Natural killer cell (primary cell): ENCODE measurements at regions not wholly inside any gene's neighbourhood (a gene's known extent, or its start where the extent isn't known, plus 50 kb on each side); places are given as distances from the start of the nearest gene placed in this dataset.
"Not testable (repeated sequence)": the region's sequence is repeated elsewhere in the genome, so short reads cannot be mapped to it uniquely, and the experiment has no call there.

Source experiments
- ATAC-seq, 3 donors: fragments of 150-1000 bp in 2 of 3; fragments of 200-7000 bp in 1 of 3; cut with Tn5 transposase; 1 replicate in 1 of 3; 2 replicates in 2 of 3; pipeline ENCODE4 v1.10.0; 2021; ENCODE audit warnings: mild to moderate bottlenecking in 2 of 3, moderate library complexity in 2 of 3
- DNase-seq, 2 donors: peaks; one replicate each; pipeline versions ENCODE4 v3.0.0 to v3.0.0-alpha.2; 2013 to 2021; ENCODE audit warnings: mixed read lengths in 1 of 2
- H3K27ac ChIP-seq: one replicate; pipeline ENCODE4 v1.5.1; 2013; ENCODE audit warnings: mild to moderate bottlenecking, low read length
- H3K27me3 ChIP-seq: one replicate; pipeline ENCODE4 v1.6.1; 2013; ENCODE audit warnings: low read length; ENCODE audit not compliant: control insufficient read depth, insufficient read depth
- H3K36me3 ChIP-seq: one replicate; pipeline ENCODE4 v1.6.1; 2013; ENCODE audit warnings: low read length; ENCODE audit not compliant: control insufficient read depth, insufficient read depth
- H3K4me1 ChIP-seq: one replicate; pipeline ENCODE4 v1.6.1; 2013; ENCODE audit warnings: low read length; ENCODE audit not compliant: control insufficient read depth, insufficient read depth
- H3K4me3 ChIP-seq: one replicate; pipeline ENCODE4 v1.5.1; 2013; ENCODE audit warnings: low read length
- H3K9me3 ChIP-seq: one replicate; pipeline ENCODE4 v1.6.1; 2013; ENCODE audit warnings: low read length; ENCODE audit not compliant: control insufficient read depth, insufficient read depth
- H3K27ac Mint-ChIP-seq, 2 donors: one replicate each; pipeline ENCODE4 v1.8.0; 2022; ENCODE audit warnings: mild to moderate bottlenecking in 2 of 2, mixed read lengths in 2 of 2, moderate library complexity in 1 of 2
- H3K27me3 Mint-ChIP-seq, 2 donors: one replicate each; pipeline ENCODE4 v1.8.0; 2022; ENCODE audit warnings: low read depth in 2 of 2, mixed read lengths in 2 of 2
- H3K36me3 Mint-ChIP-seq: one replicate; pipeline ENCODE4 v1.8.0; 2022; ENCODE audit warnings: mixed read lengths
- H3K4me1 Mint-ChIP-seq, 2 donors: one replicate each; pipeline ENCODE4 v1.8.0; 2022; ENCODE audit warnings: mixed read lengths in 2 of 2
- H3K4me3 Mint-ChIP-seq: one replicate; pipeline ENCODE4 v1.8.0; 2022; ENCODE audit warnings: mild to moderate bottlenecking, moderate library complexity, mixed read lengths
- H3K9me3 Mint-ChIP-seq, 2 donors: one replicate each; pipeline ENCODE4 v1.8.0; 2022; ENCODE audit warnings: mixed read lengths in 2 of 2
- CTCF ChIP-seq: fragments of 200-600 bp; IDR thresholded peaks from one replicate; pipeline ENCODE4 v1.8.0; 2022; ENCODE audit warnings: antibody characterized with exemption
- WGBS: methylation state at CpG from one replicate; pipeline ENCODE4 v1.1.7; 2013; ENCODE audit warnings: missing lambda C conversion rate; ENCODE audit not compliant: insufficient coverage; 5-methylcytosine and 5-hydroxymethylcytosine counted together
- intact Hi-C: fragments of 100-400 bp; cut with micrococcal nuclease; formaldehyde crosslinking; loops from one replicate; pipeline ENCODE4 v1.14.2; 2022

GRCh38 chr7:32214913-32215312, 144.7 kb upstream of the PDE1C start:
- Histone ChIP-seq H3K4me3 (no peak overlapping the region), H3K9me3 (no peaks in the 10 kb centered on the region), H3K36me3 (no peaks in the 10 kb centered on the region), H3K27ac (no peak overlapping the region), H3K4me1 (no peaks in the 10 kb centered on the region), H3K27me3 (no peaks in the 10 kb centered on the region)
- Mint-ChIP-seq H3K4me1 (no peaks in the 10 kb centered on the region), H3K4me3 (no peak overlapping the region), H3K27me3 (peaks cover 0 to 6% of the 10 kb centered on the region in 2 donors), H3K36me3 (no peaks in the 10 kb centered on the region), H3K27ac (no peak overlapping the region), H3K9me3 (no peaks in the 10 kb centered on the region)
- intact Hi-C loops: no loop called here
- no peak for TF ChIP-seq CTCF
- DNase-seq (no peak), ATAC-seq (no peak)
- 90% methylated on average over 4 of the region's 4 CpGs for WGBS

GRCh38 chr7:32212321-32212720, 142.1 kb upstream of the PDE1C start:
- H3K4me1 ChIP-seq: no peaks in the 10 kb centered on the region
- no peaks in the 10 kb centered on the region for H3K27me3 ChIP-seq
- H3K27ac Mint-ChIP-seq: no peak overlapping the region
- no peaks in the 10 kb centered on the region for H3K9me3 Mint-ChIP-seq
- H3K4me3 ChIP-seq: no peak overlapping the region
- intact Hi-C loops: no loop called here
- H3K36me3 ChIP-seq: no peaks in the 10 kb centered on the region
- H3K27ac ChIP-seq: no peak overlapping the region
- ATAC-seq (no peak), DNase-seq (no peak)
- 92% methylated on average over 7 of the region's 7 CpGs for WGBS
- no peaks in the 10 kb centered on the region for H3K4me1 Mint-ChIP-seq
- no peaks in the 10 kb centered on the region for H3K36me3 Mint-ChIP-seq
- H3K4me3 Mint-ChIP-seq: no peak overlapping the region
- peaks cover 0 to 6% of the 10 kb centered on the region in 2 donors for H3K27me3 Mint-ChIP-seq
- H3K9me3 ChIP-seq: no peaks in the 10 kb centered on the region
- TF ChIP-seq CTCF: no peak

GRCh38 chr7:32206987-32207386, 136.8 kb upstream of the PDE1C start:
- Histone ChIP-seq H3K27ac (no peak overlapping the region), H3K36me3 (no peaks in the 10 kb centered on the region), H3K9me3 (no peaks in the 10 kb centered on the region), H3K4me3 (no peak overlapping the region), H3K27me3 (no peaks in the 10 kb centered on the region), H3K4me1 (no peaks in the 10 kb centered on the region)
- Mint-ChIP-seq H3K27ac (no peak overlapping the region), H3K4me3 (no peak overlapping the region), H3K36me3 (no peaks in the 10 kb centered on the region), H3K4me1 (no peaks in the 10 kb centered on the region), H3K27me3 (no peaks in the 10 kb centered on the region), H3K9me3 (no peaks in the 10 kb centered on the region)
- ATAC-seq (no peak), DNase-seq (no peak)
- 78% methylated on average over 7 of the region's 8 CpGs for WGBS
- no peak for TF ChIP-seq CTCF
- intact Hi-C loops: no loop called here

GRCh38 chr7:32206488-32206887, 136.3 kb upstream of the PDE1C start:
- Histone ChIP-seq H3K27me3 (no peaks in the 10 kb centered on the region), H3K4me1 (no peaks in the 10 kb centered on the region), H3K4me3 (no peak overlapping the region), H3K36me3 (no peaks in the 10 kb centered on the region), H3K27ac (no peak overlapping the region), H3K9me3 (no peaks in the 10 kb centered on the region)
- Mint-ChIP-seq H3K4me3 (no peak overlapping the region), H3K27me3 (no peaks in the 10 kb centered on the region), H3K4me1 (no peaks in the 10 kb centered on the region), H3K36me3 (no peaks in the 10 kb centered on the region), H3K27ac (no peak overlapping the region), H3K9me3 (no peaks in the 10 kb centered on the region)
- ATAC-seq (no peak), DNase-seq (no peak)
- intact Hi-C loops: no loop called here
- no peak for TF ChIP-seq CTCF
- whole genome bisulfite sequencing: 93% methylated on average over 6 of the region's 6 CpGs

GRCh38 chr7:32205298-32205824, 135.2 kb upstream of the PDE1C start:
- 77% methylated on average over 4 of the region's 4 CpGs for WGBS
- H3K27me3 Mint-ChIP-seq, DNase-seq, H3K4me1 Mint-ChIP-seq, H3K27ac Mint-ChIP-seq, H3K36me3 Mint-ChIP-seq, H3K4me1 ChIP-seq, H3K27ac ChIP-seq, H3K9me3 Mint-ChIP-seq, H3K4me3 Mint-ChIP-seq, H3K9me3 ChIP-seq, H3K36me3 ChIP-seq, H3K27me3 ChIP-seq, ATAC-seq, H3K4me3 ChIP-seq: not testable (repeated sequence)
- intact Hi-C loops: loop anchor here (2.0 kb wide), 1 partner anchor 461 kb away; no protein-coding TSS in a partner anchor
